HG03432 (cell line): ENCODE measurements at regions not wholly inside any gene's neighbourhood (a gene's known extent, or its start where the extent isn't known, plus 50 kb on each side); places are given as distances from the start of the nearest gene placed in this dataset.

Experiments
- ATAC-seq: cut with Tn5 transposase; IDR thresholded peaks from one replicate; pipeline ENCODE4 v1.9.1; 2021; ENCODE audit warnings: mild to moderate bottlenecking, moderate library complexity; ENCODE audit not compliant: unreplicated experiment

DNA sequence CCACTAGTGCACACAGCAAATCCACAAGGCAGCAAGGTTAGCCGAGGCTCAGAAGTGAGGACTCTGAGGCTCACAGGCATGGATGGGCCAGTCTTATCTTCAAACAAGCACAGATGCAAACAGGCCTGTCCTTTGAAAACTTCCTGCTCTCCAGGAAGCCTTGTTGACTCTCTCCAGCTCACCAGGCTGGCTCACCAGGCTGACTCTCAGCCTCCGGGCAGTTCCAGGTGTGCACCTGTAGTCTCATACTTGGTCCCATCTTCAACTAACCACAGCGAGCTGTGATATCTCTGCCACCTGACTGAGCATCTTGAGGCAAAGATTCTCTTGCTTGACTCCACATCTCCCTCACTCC, 173.9 kb upstream of the ZMIZ1 start:
- no peak for ATAC-seq

DNA sequence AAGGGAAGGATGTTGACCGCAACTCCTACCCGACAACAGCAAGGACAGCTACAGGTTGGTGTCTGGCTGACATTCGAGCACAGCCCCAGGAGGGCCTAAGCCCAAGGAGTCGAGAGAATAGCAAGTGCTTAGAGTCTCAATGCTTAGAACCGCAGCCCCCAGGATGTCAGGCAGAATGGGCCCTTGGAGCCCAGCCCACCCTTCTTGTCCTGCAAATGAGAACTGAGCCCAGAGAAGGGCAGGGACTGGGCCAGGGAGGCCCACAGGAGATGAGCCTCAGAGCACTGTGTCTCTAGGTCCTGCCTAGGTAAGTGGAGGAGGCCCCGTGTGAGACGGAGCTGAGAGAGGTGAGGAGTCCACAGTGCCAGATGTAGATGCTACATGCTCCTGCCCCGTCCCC, 173.3 kb upstream of the ZMIZ1 start:
- ATAC-seq, result no peak

DNA sequence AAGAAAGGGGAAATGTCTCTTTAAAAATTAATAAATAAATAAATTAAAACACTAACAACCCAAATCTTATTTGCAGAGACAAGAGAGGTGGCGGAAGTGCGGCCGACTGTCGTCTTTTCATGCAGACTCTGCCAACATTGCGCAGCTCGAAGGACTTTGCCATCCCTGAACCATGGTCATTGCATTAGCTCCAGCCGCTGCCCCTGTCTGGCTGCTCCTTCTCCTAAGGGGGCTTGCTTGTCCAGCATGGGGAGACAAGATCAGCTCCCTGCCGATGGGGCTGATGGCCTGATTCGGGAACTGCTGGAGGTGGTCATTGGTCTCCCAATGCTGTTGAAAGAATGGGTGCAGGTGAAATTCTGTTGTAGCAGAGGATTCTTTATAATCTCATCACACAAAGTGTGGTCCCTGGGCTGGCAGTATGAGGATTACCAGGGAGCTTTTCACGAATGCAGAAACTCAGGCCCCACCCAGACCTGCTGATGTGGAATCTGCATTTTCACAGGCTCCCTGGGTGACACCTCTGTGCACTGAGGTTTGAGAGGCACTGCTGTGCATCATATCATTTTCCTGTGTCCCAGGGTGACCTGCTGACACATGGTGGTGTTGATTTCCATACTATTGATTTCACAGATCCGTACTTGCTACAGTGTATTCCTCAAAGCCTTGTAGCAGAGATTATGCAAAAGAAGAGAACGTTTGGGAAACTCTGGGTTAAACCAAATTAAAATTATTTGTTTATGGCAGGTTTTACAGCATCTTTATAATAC, 172.4 kb upstream of the ZMIZ1 start:
- no peak for ATAC-seq

DNA sequence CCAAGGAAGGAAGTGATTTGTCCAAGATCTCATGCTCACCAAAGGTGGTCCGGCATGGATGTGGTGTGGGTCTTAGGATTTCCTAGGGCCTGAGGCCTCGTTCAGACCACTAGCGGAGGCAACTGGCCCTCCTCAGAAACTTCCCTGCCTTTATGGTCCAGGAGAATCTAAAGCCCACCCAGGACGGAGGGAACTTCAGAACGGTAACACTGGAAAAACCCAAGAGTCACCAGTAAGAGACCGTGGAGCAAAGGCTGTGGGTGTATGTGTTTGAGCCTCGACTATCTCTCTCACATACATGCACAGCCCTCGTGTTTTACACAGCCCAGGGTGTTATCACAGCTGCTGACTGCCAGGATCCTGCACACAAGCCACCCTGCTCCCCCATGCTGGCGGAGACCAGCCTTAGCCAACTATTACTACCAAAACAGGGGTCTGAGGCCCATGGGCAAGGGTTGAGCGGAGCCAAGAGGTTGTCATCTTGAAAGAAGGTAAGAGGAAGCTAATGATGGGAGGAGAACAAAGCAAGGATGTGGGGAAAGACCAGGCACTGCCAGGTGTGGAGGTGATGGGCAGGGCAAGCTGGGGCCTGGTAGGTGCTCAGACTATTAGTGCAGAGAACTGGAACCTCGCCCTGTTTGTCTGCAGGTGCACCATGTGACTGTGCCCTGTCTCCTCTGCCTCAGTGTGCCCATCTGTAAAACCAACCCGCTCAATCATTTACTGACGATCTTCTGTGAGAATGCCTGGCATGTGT, 170.2 kb upstream of the ZMIZ1 start:
- ATAC-seq, result no peak

DNA sequence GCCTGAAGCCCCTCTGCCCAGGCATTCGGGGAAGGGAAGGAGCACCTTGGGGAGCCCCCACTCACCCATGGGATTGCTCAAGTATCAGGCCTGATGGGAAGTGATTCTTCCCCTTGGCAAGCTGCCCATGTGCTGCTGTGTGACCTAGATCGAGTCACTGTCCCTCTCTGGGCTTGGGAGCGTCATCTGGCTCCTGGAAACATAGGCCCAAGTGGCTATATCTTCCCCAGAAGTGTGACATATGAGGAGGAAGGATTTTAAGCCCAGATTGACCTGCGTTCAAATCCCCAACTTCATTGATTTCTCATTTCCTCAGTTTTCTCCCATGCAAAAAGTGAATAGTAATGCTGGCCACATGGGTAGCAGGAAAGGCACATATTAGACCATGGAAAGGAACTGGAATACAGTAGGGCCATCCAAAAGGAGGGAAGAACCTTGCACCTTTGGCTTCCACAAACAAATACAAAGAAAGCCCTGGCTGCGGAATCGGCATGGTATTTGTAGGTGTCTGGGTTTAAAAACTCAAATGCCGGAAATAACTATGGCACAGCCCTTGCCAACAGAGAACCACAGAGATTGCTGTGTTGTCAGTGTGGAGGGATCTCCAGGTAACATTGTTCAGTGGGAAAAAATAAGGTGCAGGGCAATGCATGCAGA, 169.5 kb upstream of the ZMIZ1 start:
- ATAC-seq, result no peak

DNA sequence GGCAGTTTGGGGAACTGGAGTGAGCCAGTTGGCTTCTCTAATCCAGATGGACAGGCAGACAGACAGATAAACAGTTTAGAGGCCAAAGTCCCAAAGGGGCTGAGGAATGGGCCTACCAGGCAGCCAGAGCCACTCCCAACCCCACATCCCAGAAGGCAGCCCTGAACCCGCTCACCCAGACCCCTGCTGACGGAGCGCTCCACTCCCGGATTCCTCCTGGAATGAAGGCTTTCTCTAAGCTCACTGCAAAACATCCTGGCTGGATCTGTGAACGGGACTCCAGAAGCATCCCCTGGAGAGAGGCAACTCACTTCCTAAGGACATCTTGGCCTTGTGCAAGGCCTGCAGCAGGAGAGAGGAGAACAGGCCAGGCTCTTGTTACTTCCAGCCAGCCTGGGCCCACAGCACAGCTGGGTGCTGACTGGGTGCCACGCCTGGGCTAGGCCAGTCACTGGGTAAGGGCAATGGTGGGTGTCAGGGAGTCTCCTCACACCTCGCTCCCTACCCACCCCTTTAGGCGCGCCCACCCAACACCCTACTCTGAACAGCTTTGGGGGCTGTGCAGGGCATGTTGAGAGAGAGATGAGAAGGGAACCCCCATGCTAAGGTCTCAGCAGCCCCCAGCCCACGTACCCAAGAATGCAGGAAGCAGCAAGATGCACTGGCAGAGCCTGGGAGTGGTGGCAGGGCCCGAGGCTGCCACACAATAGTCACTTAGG, 168.6 kb upstream of the ZMIZ1 start:
- ATAC-seq, result no peak

DNA sequence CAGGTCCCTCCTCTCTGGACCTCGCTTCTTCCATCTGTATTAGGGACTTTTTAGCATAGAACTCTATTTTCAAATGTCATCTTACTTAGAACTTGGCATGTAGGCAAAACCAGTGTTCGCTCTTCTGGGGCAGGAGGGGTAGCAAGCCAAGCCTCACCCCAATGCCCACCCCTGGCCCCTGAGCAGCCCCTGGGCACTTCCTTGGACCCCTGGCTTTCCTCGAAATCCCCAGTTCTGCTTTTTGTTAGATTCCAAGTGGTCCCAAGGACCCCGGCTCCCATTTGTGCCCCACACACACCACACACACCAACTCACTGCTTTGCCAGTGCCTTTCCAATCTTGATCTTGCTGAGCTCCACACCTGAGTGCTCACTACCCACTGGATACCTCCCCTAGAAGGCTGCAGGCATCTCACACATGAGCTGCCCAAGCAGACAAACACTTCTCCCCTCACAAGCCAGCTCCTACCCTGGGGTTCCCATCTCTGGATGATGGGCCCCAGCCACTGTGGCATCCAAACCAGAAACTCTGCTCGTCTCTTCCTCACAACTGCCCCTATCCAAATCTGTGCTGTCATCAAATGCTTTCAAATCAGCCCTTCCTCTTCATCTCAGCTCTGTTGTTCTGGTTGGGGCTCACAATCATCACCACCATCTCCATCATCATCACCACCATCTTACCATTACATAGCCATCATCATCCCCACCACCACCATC, 167.9 kb upstream of the ZMIZ1 start:
- no peak for ATAC-seq

DNA sequence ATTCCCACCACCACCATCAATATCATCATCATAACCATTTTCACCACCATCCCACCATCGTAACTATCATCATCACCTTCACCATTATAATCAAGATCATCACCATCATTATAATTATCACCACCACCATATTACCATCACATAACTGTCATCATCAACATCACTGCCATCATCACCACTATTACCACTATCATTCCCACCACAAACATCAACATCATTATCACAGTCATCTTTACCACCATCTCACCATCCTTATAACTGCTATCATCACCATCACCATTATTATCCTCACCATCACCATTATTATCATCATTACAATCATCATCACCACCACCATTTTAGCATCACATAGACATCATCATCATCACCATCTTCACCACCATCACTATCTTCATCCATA, 167.1 kb upstream of the ZMIZ1 start:
- ATAC-seq, result no peak

DNA sequence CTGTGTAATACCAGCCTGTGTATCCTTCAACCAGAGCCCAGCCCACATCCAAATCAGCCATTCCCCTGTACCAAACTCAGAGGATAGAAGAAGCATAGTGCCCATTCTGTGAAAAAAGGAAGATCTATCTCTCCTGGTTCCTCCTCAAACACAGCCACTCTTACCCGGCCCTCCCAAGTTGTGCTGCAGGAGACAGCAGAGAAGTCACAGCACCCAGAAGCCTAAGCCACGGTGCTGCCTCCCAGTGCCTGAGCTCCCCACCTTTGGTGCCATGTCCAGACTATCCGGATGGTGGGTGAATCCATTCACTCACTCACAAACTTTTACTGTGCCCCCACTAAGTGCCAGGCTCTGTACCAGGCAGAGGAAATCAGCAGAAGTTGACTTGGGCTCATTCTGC, 166.0 kb upstream of the ZMIZ1 start:
- no peak for ATAC-seq

DNA sequence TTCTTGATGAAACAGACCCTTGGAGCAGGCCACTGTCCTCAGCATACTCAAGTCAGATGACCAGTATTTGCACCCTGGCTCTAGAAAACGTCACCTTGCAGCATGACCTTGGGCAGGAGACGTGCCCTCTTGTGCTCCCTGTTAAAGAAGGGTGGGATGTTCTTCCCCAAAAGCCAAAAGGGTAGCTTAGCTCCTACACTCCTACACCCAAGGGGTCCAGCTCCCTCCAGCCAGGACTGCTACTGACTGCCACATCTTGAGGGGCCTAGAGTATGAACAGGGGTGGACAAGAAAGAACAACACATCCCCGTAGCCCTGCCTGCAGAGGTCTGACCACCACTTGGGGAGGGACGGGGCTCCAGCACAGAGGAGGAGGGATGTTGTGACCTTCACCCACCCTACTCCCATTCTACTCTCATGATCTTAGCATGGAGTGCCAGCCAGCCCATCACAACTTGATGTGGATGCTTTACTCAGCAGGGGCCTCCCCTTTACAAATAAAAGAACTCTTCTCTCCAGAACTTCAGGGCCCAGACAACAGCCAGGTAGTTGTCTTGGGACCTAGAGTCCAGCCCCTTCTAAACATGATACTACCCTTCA, 165.3 kb upstream of the ZMIZ1 start:
- no peak for ATAC-seq

DNA sequence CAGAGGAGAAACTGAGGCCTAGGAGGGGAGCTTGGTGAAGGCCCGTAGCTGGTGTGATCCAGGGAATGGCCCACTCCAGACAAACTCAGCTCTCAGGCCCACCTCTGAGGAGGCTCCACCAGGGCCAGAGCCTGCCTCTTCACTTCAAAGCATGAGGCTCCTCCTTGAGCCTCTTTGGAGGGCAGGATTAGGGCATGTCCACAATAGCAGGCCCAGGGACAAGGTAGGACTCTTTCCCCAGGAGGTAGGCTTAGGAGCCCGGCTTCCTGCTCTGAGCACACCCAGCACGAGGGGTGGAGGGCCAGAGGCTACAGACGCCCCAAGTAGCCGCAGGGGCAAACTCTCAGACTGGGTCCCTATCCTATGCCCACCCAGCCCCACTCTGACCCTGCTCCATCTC, 164.6 kb upstream of the ZMIZ1 start:
- ATAC-seq, result no peak

DNA sequence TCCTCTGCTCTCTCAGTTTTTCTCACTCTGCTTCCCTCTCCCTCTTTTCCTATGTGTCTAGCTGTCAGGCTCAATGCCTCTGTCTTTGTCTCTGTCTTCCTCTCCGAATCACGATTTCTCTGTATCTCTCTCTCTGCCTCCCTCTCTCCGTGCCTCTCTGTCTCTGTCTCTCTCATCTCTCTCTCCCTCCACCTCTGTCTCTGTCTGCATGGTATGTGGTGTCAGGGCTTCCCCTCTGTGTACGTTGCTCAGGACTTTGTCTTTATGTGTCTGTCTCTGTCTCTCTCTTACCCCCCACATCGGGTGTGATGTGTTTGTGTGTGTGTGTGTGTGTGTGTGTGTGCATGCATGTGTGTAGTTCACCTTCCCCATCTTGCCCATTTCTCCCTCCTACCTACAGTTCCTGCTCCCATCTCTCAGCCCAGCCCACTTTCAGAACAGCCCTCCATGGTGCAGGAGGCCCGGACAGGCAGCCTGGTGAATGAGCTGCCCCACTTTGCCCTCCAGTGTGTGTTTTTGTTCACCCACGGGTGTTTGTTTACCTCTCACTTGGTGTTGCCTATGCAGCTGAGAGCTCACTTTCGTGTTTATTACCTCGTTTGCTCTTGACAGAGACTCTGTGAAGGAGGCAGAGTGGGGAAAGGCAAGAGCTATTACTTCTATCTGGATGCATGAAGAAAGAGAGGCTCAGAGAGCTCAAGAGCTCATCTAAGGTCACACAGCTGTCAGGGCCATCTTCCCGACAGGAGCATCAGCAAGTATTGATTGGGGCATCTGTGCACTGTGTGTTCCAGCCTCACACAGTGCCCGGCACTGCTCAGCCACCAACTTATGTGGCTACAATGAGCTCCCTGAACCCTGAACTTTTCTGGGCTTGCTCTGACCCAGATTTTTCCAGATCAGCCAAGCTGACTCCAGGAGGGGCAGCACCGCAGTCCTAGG, 163.5 kb upstream of the ZMIZ1 start:
- ATAC-seq, result no peak

DNA sequence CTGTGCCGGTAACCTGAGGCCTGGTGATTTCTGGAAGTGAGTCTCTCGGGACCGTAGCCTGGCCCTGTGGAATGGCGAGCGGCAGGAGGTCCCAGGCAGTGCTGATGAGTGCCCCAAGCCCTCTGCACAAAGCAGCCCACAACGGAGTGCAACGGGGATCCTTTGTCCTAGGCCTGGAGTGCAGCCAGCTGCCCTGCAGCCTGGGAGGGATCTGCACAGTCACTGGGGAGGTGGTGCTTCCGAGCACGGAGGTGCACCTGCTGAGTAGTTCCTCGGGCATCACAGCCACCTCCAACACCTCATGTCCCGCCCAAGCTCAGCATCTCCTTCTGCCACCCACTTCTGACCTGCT, 162.8 kb upstream of the ZMIZ1 start:
- ATAC-seq, result no peak

DNA sequence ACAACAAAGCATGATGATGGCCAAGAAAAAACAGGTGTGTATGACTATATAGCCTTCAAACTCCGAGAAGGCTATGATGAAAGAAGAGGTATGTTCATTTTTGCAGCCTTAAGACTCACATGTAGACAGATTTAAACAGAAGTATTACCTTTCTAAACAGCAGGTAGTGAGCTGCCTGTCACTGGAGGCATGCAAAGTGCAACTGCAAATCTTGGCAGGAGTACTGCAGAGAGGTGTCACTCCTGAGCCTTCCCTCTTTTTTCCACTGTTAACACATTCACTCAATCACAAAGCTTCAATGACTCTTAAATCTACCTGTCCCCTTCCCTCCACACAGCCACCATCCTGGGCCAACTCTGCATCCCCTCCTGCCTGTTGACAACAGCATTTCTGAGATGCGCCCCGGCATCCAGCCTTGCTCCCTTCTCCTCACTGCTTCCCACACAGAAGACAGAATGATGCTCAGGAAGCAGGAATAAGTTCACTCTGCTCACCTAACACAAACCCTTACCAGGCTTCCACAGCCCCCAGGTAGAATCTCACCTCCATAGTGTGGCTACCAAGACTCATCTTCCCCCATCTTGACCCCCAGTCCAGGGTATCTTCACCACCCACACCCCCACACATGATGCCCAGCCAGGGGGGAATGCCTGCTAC, 161.9 kb upstream of the ZMIZ1 start:
- ATAC-seq, result no peak

DNA sequence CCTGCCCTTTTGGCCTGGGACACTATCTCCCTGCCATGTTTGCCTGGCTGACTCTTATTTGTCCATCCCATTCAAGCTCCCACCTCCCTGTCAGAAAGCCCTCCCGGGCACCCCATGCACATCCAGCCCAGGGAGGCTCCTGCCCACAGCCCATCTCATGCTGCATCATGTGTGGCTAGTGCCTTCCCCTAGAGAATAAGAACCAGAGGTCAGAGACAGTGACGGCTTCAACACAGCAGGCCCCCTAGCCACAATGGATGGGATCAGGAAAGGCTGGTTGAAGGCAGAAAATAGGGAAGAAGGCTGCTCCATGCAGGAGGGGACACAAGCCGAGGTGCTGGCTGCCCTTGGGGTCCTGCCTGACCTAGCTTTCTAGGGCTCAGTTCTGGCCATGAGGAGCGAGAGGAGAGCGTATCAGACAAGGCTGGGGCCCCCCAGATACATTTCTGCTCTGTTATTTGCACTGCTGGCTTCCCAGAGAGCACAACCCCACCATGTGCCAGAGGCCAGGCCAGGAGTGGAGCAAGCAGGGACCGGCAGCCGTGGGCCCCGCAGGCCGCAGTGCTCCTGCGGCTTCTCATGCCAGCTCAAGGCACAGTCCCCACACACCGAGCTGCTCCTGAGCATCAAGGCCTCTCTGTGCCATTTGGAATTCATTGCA, 161.1 kb upstream of the ZMIZ1 start:
- no peak for ATAC-seq

DNA sequence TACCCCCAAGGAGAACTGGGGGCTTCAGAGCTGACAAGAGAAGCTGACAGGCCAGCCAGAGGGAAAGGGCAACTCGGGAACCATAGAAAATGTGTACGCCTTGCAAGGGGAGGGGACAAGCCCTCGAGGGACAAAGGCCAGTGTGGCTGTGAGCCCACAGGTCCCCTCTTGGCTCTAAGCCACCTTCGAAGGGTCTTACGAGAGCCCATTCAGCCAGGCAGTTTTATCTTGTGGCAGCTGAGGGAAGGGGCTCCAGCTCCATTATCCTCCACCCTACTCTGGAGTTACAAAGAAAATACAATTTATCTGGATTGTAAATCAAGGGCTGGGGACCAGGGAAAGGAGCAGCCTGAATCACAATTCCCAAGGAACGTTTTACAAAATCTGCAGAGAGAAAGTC, 159.5 kb upstream of the ZMIZ1 start:
- no peak for ATAC-seq

DNA sequence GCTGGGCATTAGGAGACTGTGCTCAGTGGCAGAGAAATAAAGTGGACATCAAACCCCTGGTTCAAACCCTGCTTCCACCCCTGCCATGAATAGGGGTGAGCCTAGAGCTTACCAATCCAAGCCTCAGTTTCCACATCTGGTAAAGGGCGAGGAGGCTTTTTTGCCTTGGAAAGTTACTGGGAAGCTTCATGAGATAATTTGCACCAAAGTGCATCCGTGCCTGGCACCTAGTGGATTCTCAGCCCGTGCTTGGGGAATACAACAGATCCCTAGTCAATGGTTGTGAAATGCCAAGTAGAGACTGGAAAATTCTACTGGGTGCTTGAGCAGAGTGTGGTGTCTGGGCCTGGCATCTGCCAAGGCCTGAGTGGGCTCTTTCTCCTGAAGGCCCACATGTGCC, 158.7 kb upstream of the ZMIZ1 start:
- ATAC-seq, result no peak

DNA sequence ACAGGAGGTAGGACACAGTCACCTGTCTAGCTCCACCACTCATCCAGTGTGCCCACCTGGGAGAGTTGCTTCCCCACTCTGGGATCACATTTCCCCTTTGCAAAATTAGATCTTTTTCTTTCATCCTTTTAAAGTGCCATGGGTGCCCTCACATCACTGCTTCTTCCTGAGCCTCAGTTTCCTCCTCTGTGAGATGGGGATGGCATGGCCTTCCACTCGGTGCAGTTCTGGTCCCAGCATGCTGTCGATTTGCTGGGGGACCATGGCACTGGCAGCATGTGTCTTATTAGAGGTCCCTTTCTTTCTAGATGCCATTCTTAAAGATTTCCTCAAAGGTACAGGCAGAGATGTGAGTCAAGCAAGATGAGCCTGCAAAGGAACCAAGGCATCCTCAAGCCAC, 158.3 kb upstream of the ZMIZ1 start:
- ATAC-seq, result no peak
